H1 (cell line): ENCODE measurements at regions not wholly inside any gene's neighbourhood (a gene's known extent, or its start where the extent isn't known, plus 50 kb on each side); places are given as distances from the start of the nearest gene placed in this dataset.

Experiments
- CTCF ChIA-PET: fragments of 300-600 bp; sonication (Branson Sonifier 250); formaldehyde crosslinking; loops from one replicate; lab custom pipeline; 2021; ENCODE audit not compliant: partially characterized antibody; lab: Charles Lee
- POLR2A ChIA-PET: fragments of 300-600 bp; sonication (Branson Sonifier 250); formaldehyde crosslinking; loops from one replicate; lab custom pipeline; 2021; ENCODE audit warnings: inconsistent platforms; ENCODE audit not compliant: partially characterized antibody; lab: Charles Lee
- DNase-seq, 2 experiments: peaks; one replicate each; pipeline versions ENCODE4 v3.0.0 to v3.0.0-alpha.2; 2010 to 2022; ENCODE audit warnings: low spot score in 2 of 2, low read depth in 1 of 2, mixed read lengths in 1 of 2
- FAIRE-seq: peaks from 2 replicates; lab custom pipeline; 2011; peaks lifted over from hg19 to GRCh38; lab: Jason Lieb, UNC
- H2AFZ ChIP-seq: 2 replicates; pipeline ENCODE4 v1.8.1; 2012; ENCODE audit warnings: low read length, inconsistent platforms
- H2AK5ac ChIP-seq: 2 replicates; pipeline ENCODE4 v1.6.1; 2013; ENCODE audit warnings: low read depth, low read length
- H2BK120ac ChIP-seq: replicated peaks from 2 replicates; pipeline ENCODE3; 2013; ENCODE audit warnings: low read depth, low read length, inconsistent platforms
- H2BK12ac ChIP-seq: 2 replicates; pipeline ENCODE4 v1.6.1; 2013; ENCODE audit warnings: low read depth, low read length
- H2BK15ac ChIP-seq: 2 replicates; pipeline ENCODE4 v1.6.1; 2013; ENCODE audit warnings: low read length
- H2BK20ac ChIP-seq: 2 replicates; pipeline ENCODE4 v1.6.1; 2013; ENCODE audit warnings: low read length
- H2BK5ac ChIP-seq: 2 replicates; pipeline ENCODE4 v1.6.1; 2013; ENCODE audit warnings: low read depth, low read length
- H3K14ac ChIP-seq: 2 replicates; pipeline ENCODE4 v1.6.1; 2013; ENCODE audit warnings: inconsistent platforms; ENCODE audit not compliant: insufficient read length
- H3K18ac ChIP-seq: 2 replicates; pipeline ENCODE4 v1.6.1; 2013; ENCODE audit warnings: low read length; ENCODE audit errors: extremely low read depth
- H3K23ac ChIP-seq: 2 replicates; pipeline ENCODE4 v1.6.1; 2013; ENCODE audit warnings: inconsistent platforms; ENCODE audit not compliant: insufficient read length
- H3K23me2 ChIP-seq: 2 replicates; pipeline ENCODE4 v1.6.1; 2013; ENCODE audit warnings: low read depth, low read length
- H3K27ac ChIP-seq: 2 replicates; pipeline ENCODE4 v1.6.1; 2011; ENCODE audit warnings: low read depth, low read length, inconsistent platforms
- H3K27me3 ChIP-seq, 4 experiments: replicated peaks in 1 of 4; 1 replicate in 1 of 4; 2 replicates in 3 of 4; pipeline versions ENCODE4 v1.6.1 to v1.8.1; 2011 to 2013; ENCODE audit warnings: low read length in 3 of 4, mild to moderate bottlenecking in 3 of 4, inconsistent platforms in 2 of 4, mixed read lengths in 2 of 4, moderate library complexity in 1 of 4; ENCODE audit not compliant: control insufficient read depth in 3 of 4, insufficient read depth in 3 of 4; ENCODE audit errors: extremely low read depth in 1 of 4
- H3K36me3 ChIP-seq, 4 experiments: 2 replicates each; pipeline versions ENCODE4 v1.6.1 to v1.8.1; 2011 to 2013; ENCODE audit warnings: mild to moderate bottlenecking in 4 of 4, low read length in 3 of 4, moderate library complexity in 2 of 4, control low read depth in 1 of 4, inconsistent platforms in 1 of 4; ENCODE audit not compliant: insufficient read depth in 4 of 4, control insufficient read depth in 2 of 4
- H3K4ac ChIP-seq: replicated peaks from 2 replicates; pipeline ENCODE3; 2013; ENCODE audit warnings: low read length, low read depth, mixed read lengths, inconsistent platforms; ENCODE audit not compliant: insufficient read length
- H3K4me1 ChIP-seq, 4 experiments: replicated peaks in 1 of 4; 1 replicate in 1 of 4; 2 replicates in 3 of 4; pipeline versions ENCODE4 v1.6.1 to v1.8.1; 2011 to 2013; ENCODE audit warnings: low read length in 3 of 4, inconsistent platforms in 2 of 4, mixed read lengths in 1 of 4; ENCODE audit not compliant: insufficient read depth in 4 of 4, control insufficient read depth in 3 of 4
- H3K4me2 ChIP-seq, 2 experiments: 2 replicates each; pipeline versions ENCODE4 v1.6.1 to v1.8.1; 2011 to 2013; ENCODE audit warnings: low read depth in 2 of 2, low read length in 2 of 2, control low read depth in 1 of 2, inconsistent platforms in 1 of 2, mild to moderate bottlenecking in 1 of 2; ENCODE audit not compliant: insufficient read depth in 1 of 2
- H3K4me3 ChIP-seq, 4 experiments: fragments of 200-600, 300-600 bp in 1 of 4; sonication (generic), shearing (Covaris generic), sonication (Bioruptor Twin) in 1 of 4; 2 replicates each; pipeline versions ENCODE4 v1.5.1 to v1.8.1; 2011 to 2016; ENCODE audit warnings: low read length in 4 of 4, low read depth in 3 of 4, control low read depth in 2 of 4, inconsistent platforms in 2 of 4, mild to moderate bottlenecking in 2 of 4, mixed read lengths in 1 of 4, moderate library complexity in 1 of 4; ENCODE audit not compliant: insufficient read depth in 2 of 4; ENCODE audit errors: extremely low read depth in 1 of 4
- H3K56ac ChIP-seq: replicated peaks from 2 replicates; pipeline ENCODE3; 2013; ENCODE audit warnings: low read depth, mild to moderate bottlenecking, mixed read lengths, low read length, inconsistent platforms; ENCODE audit not compliant: insufficient read length
- H3K79me1 ChIP-seq: 2 replicates; pipeline ENCODE4 v1.6.1; 2013; ENCODE audit warnings: low read depth, low read length, control low read depth
- H3K79me2 ChIP-seq, 2 experiments: 2 replicates each; pipeline versions ENCODE4 v1.6.1 to v1.8.1; 2012 to 2013; ENCODE audit warnings: low read length in 2 of 2, mild to moderate bottlenecking in 2 of 2, inconsistent platforms in 1 of 2; ENCODE audit not compliant: insufficient read depth in 2 of 2, control insufficient read depth in 1 of 2
- H3K9ac ChIP-seq, 4 experiments: replicated peaks in 1 of 4; 1 replicate in 1 of 4; 2 replicates in 3 of 4; pipeline versions ENCODE4 v1.6.1 to v1.8.1; 2011 to 2013; ENCODE audit warnings: low read depth in 3 of 4, low read length in 3 of 4, control low read depth in 2 of 4, mild to moderate bottlenecking in 2 of 4, moderate library complexity in 2 of 4, inconsistent platforms in 1 of 4; ENCODE audit errors: extremely low read depth in 1 of 4
- H3K9me3 ChIP-seq, 2 experiments: 2 replicates each; pipeline versions ENCODE4 v1.6.1 to v1.8.1; 2012 to 2013; ENCODE audit warnings: mild to moderate bottlenecking in 2 of 2, moderate library complexity in 2 of 2, control low read depth in 1 of 2, inconsistent platforms in 1 of 2, low read depth in 1 of 2, low read length in 1 of 2, mixed read lengths in 1 of 2; ENCODE audit not compliant: insufficient read depth in 2 of 2
- H4K20me1 ChIP-seq, 2 experiments: replicated peaks in 1 of 2; 2 replicates each; pipeline versions ENCODE3 to v1.8.1; 2011 to 2013; ENCODE audit warnings: inconsistent platforms in 2 of 2, low read length in 2 of 2, mild to moderate bottlenecking in 1 of 2; ENCODE audit not compliant: insufficient read depth in 2 of 2, control insufficient read depth in 1 of 2
- H4K5ac ChIP-seq: 2 replicates; pipeline ENCODE4 v1.6.1; 2013; ENCODE audit warnings: low read length, low read depth, mixed read lengths, inconsistent platforms; ENCODE audit not compliant: insufficient read length
- H4K8ac ChIP-seq: 2 replicates; pipeline ENCODE4 v1.8.0; 2013; ENCODE audit warnings: mild to moderate bottlenecking, moderate library complexity, low read length, inconsistent platforms; ENCODE audit not compliant: insufficient read depth; ENCODE audit errors: extremely low read depth
- H4K91ac ChIP-seq: replicated peaks from 2 replicates; pipeline ENCODE3; 2013; ENCODE audit warnings: low read length, mixed read lengths, inconsistent platforms; ENCODE audit not compliant: insufficient read length
- ATF3 ChIP-seq: IDR thresholded peaks from 2 replicates; pipeline ENCODE4 v1.6.1; 2011; ENCODE audit warnings: low read depth, mild to moderate bottlenecking, low read length; ENCODE audit not compliant: insufficient read depth
- SUZ12 ChIP-seq: fragments of 200-600 bp; sonication (generic); IDR thresholded peaks from 2 replicates; pipeline ENCODE4 v1.6.1; 2012; ENCODE audit warnings: mild to moderate bottlenecking, inconsistent platforms, low read length, moderate library complexity, mixed read lengths
- TAF1 ChIP-seq: IDR thresholded peaks from 2 replicates; pipeline ENCODE4 v1.6.1; 2011; ENCODE audit warnings: mild to moderate bottlenecking, low read depth, low read length
- WGBS, 2 experiments: shearing (Covaris generic) in 1 of 2; methylation state at CpG; one replicate each; pipeline versions ENCODE4 v1.1.6 to v1.1.7; 2013 to 2015; ENCODE audit warnings: low lambda C conversion rate in 2 of 2, mixed read lengths in 2 of 2, inconsistent platforms in 1 of 2, low coverage in 1 of 2, missing lambda C conversion rate in 1 of 2; ENCODE audit not compliant: insufficient replicate concordance in 2 of 2, insufficient coverage in 1 of 2, insufficient read length in 1 of 2; ENCODE audit errors: extremely low coverage in 1 of 2, missing lambda C conversion rate in 1 of 2; 5-methylcytosine and 5-hydroxymethylcytosine counted together

DNA sequence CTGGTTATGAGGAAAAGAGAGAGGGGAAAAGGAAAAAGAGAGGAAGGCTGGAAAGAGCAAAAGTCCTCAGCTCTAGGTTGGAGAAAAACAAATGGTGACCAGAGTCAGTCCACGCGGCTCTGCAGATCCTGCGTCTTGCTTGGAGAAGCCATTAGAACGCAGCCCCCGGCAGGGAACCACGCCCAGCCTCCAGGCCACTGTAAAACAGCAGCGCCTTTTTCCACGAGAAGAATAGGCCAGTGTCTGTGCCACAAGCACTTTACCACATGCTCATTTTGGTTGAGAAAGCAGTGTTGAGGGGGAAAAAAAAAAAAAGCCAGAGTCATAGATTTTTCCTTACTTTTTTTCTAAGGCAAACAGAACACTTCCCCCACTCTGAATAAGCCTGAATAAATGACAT, 846.9 kb upstream of the ADAMTS5 start:
- Histone ChIP-seq H3K18ac (no peak overlapping the region), H3K4me2 (no peak overlapping the region)

More for the DNA sequence above, 846.9 kb upstream of the ADAMTS5 start:
- TF ChIP-seq TAF1 (no peak), ATF3 (no peak), SUZ12 (no peak)
- Histone ChIP-seq H4K91ac (no peak overlapping the region), H3K23ac (no peak overlapping the region), H2BK15ac (no peak overlapping the region), H3K14ac (no peak overlapping the region), H3K36me3 (no peaks in the 10 kb centered on the region), H2BK120ac (no peak overlapping the region), H2AK5ac (no peak overlapping the region), H2BK5ac (no peak overlapping the region), H3K4me3 (no peak overlapping the region), H3K27ac (no peak overlapping the region), H4K8ac (no peak overlapping the region), H3K4me1 (no peaks in the 10 kb centered on the region), H3K27me3 (no peaks in the 10 kb centered on the region), H3K4ac (no peak overlapping the region), H3K9ac (no peak overlapping the region), H3K79me2 (no peaks in the 10 kb centered on the region), H3K23me2 (no peaks in the 10 kb centered on the region; the same call in 1 of the 2 replicates), H3K79me1 (no peaks in the 10 kb centered on the region), H3K56ac (no peak overlapping the region), H2BK20ac (no peak overlapping the region), H3K9me3 (no peaks in the 10 kb centered on the region; a peak in 1 of 4 replicates), H4K20me1 (no peaks in the 10 kb centered on the region), H4K5ac (no peak overlapping the region), H2AFZ (no peak overlapping the region), H2BK12ac (no peak overlapping the region)
- ChIA-PET CTCF (interaction anchor here (2.6 kb wide), 1 partner anchor 10 kb away, joined by 13 read pairs; no protein-coding TSS in a partner anchor), POLR2A (no interaction called here)
- WGBS, 2 experiments, result 92% methylated on average over 8 of the region's 8 CpGs; no CpG with 5 or more reads in 1 of the 2 experiments
- no peak for FAIRE-seq
- no peak for DNase-seq
